IMR-90 (cell line): ENCODE measurements at regions not wholly inside any gene's neighbourhood (a gene's known extent, or its start where the extent isn't known, plus 50 kb on each side); places are given as distances from the start of the nearest gene placed in this dataset.

ENCODE experiments used
- ATAC-seq: fragments of 200-7000 bp; cut with Tn5 transposase; 2 replicates; pipeline ENCODE4 v1.9.1; 2020; ENCODE audit warnings: low read depth, mild to moderate bottlenecking, moderate library complexity
- BruUV-seq: library from RNA; stranded (reverse); fragments of 400-500 nt; replicated peaks from 2 replicates; lab custom pipeline; 2021; lab: Mats Ljungman, UMichigan
- CTCF ChIA-PET: fragments of 300-600 bp; formaldehyde crosslinking; extraction: SDS; loops from one replicate; lab custom pipeline; 2021; ENCODE audit warnings: antibody characterized with exemption; lab: Yijun Ruan, JAX
- POLR2A ChIA-PET: fragments of 300-600 bp; sonication (Branson Sonifier 250); formaldehyde crosslinking; loops from one replicate; lab custom pipeline; 2022; ENCODE audit warnings: antibody characterized with exemption; ENCODE audit not compliant: unreplicated experiment; lab: Charles Lee
- DNase-seq: peaks from one replicate; pipeline ENCODE4 v3.0.0; 2013
- H2AFZ ChIP-seq: replicated peaks from 2 replicates; pipeline ENCODE3; 2013; ENCODE audit warnings: low read length, mild to moderate bottlenecking; ENCODE audit not compliant: poor library complexity
- H2AK5ac ChIP-seq: 2 replicates; pipeline ENCODE4 v1.6.1; 2013; ENCODE audit warnings: low read depth, low read length, inconsistent platforms
- H2AK9ac ChIP-seq: replicated peaks from 2 replicates; pipeline ENCODE3; 2013; ENCODE audit warnings: mild to moderate bottlenecking, low read depth, low read length, moderate library complexity; ENCODE audit not compliant: poor library complexity
- H2BK120ac ChIP-seq: 2 replicates; pipeline ENCODE4 v1.6.1; 2013; ENCODE audit warnings: low read depth, low read length, inconsistent platforms
- H2BK15ac ChIP-seq: 3 replicates; pipeline ENCODE4 v1.6.1; 2013; ENCODE audit warnings: low read depth, low read length, inconsistent platforms
- H2BK20ac ChIP-seq: 2 replicates; pipeline ENCODE4 v1.6.1; 2013; ENCODE audit warnings: low read depth, mild to moderate bottlenecking, inconsistent platforms, low read length, moderate library complexity
- H2BK5ac ChIP-seq: 2 replicates; pipeline ENCODE4 v1.6.1; 2013; ENCODE audit warnings: mild to moderate bottlenecking, low read depth, low read length, inconsistent platforms; ENCODE audit not compliant: poor library complexity, severe bottlenecking
- H3K14ac ChIP-seq: replicated peaks from 2 replicates; pipeline ENCODE4 v1.6.1; 2013; ENCODE audit warnings: low read depth, low read length, inconsistent platforms
- H3K18ac ChIP-seq: 2 replicates; pipeline ENCODE4 v1.6.1; 2013; ENCODE audit warnings: low read depth, low read length, control low read depth
- H3K23ac ChIP-seq: 2 replicates; pipeline ENCODE4 v1.6.1; 2013; ENCODE audit warnings: low read depth, low read length, inconsistent platforms
- H3K27ac ChIP-seq: 2 replicates; pipeline ENCODE4 v1.5.1; 2013; ENCODE audit warnings: mild to moderate bottlenecking, control low read depth, low read length; ENCODE audit not compliant: insufficient read depth
- H3K27me3 ChIP-seq: 2 replicates; pipeline ENCODE4 v1.6.1; 2013; ENCODE audit warnings: low read length; ENCODE audit not compliant: control insufficient read depth, insufficient read depth
- H3K36me3 ChIP-seq: 2 replicates; pipeline ENCODE4 v1.6.1; 2013; ENCODE audit warnings: low read length, mixed read lengths; ENCODE audit not compliant: control insufficient read depth, insufficient read depth
- H3K4ac ChIP-seq: 2 replicates; pipeline ENCODE4 v1.6.1; 2013; ENCODE audit warnings: low read depth, low read length, inconsistent platforms
- H3K4me1 ChIP-seq: 2 replicates; pipeline ENCODE4 v1.6.1; 2013; ENCODE audit warnings: low read length, mixed read lengths; ENCODE audit not compliant: control insufficient read depth, insufficient read depth
- H3K4me2 ChIP-seq: 2 replicates; pipeline ENCODE4 v1.6.1; 2013; ENCODE audit warnings: low read depth, mild to moderate bottlenecking, control low read depth, low read length, moderate library complexity
- H3K4me3 ChIP-seq: 2 replicates; pipeline ENCODE4 v1.5.1; 2013; ENCODE audit warnings: low read depth, mild to moderate bottlenecking, control low read depth, low read length, moderate library complexity; ENCODE audit not compliant: insufficient read depth
- H3K56ac ChIP-seq: 2 replicates; pipeline ENCODE4 v1.6.1; 2013; ENCODE audit warnings: low read length, inconsistent platforms; ENCODE audit not compliant: insufficient read depth; ENCODE audit errors: extremely low read depth
- H3K79me1 ChIP-seq, 2 experiments: 2 replicates each; pipeline ENCODE4 v1.6.1; 2013; ENCODE audit warnings: low read length in 2 of 2, inconsistent platforms in 1 of 2, low read depth in 1 of 2
- H3K9ac ChIP-seq: 2 replicates; pipeline ENCODE4 v1.6.1; 2013; ENCODE audit warnings: low read depth, low read length, control low read depth
- H3K9me1 ChIP-seq: 2 replicates; pipeline ENCODE4 v1.6.1; 2013; ENCODE audit warnings: low read length, inconsistent platforms; ENCODE audit not compliant: insufficient read depth
- H3K9me3 ChIP-seq: 2 replicates; pipeline ENCODE4 v1.6.1; 2013; ENCODE audit warnings: low read length; ENCODE audit not compliant: control insufficient read depth, insufficient read depth
- H4K20me1 ChIP-seq: 2 replicates; pipeline ENCODE4 v1.6.1; 2013; ENCODE audit warnings: low read length, inconsistent platforms; ENCODE audit not compliant: insufficient read depth
- H4K5ac ChIP-seq: 2 replicates; pipeline ENCODE4 v1.6.1; 2013; ENCODE audit warnings: mild to moderate bottlenecking, low read depth, low read length, control low read depth
- H4K8ac ChIP-seq, 2 experiments: 2 replicates each; pipeline ENCODE4 v1.6.1; 2013; ENCODE audit warnings: low read depth in 2 of 2, low read length in 2 of 2, control low read depth in 1 of 2, inconsistent platforms in 1 of 2
- H4K91ac ChIP-seq: 2 replicates; pipeline ENCODE4 v1.6.1; 2013; ENCODE audit warnings: low read depth, low read length, inconsistent platforms; ENCODE audit not compliant: insufficient read depth
- FOS ChIP-seq: fragments of 150-350 bp; IDR thresholded peaks from 2 replicates; pipeline ENCODE4 v1.6.1; 2016; ENCODE audit warnings: low read depth, low read length
- WGBS, 2 experiments: methylation state at CpG; one replicate each; pipeline versions ENCODE4 v1.1.5 to v1.1.7; 2013; ENCODE audit warnings: missing lambda C conversion rate in 2 of 2; ENCODE audit not compliant: insufficient read length in 1 of 2; ENCODE audit errors: extremely low coverage in 2 of 2; 5-methylcytosine and 5-hydroxymethylcytosine counted together
- dilution Hi-C: fragments of 300-500 bp; cut with HindIII; formaldehyde crosslinking; loops from one replicate; pipeline ENCODE4 v1.14.3; 2018; ENCODE audit warnings: low sequenced_read_pairs; ENCODE audit not compliant: unreplicated experiment
- in situ Hi-C: fragments of 300-500 bp; cut with MboI; formaldehyde crosslinking; loops from 3 replicates; pipeline ENCODE4 v1.14.3; 2019; ENCODE audit warnings: low sequenced_read_pairs, inconsistent platforms, mixed read lengths
- intact Hi-C: fragments of 100-400 bp; cut with micrococcal nuclease; formaldehyde crosslinking; loops from 2 replicates; pipeline ENCODE4 v1.10.0; 2022

DNA sequence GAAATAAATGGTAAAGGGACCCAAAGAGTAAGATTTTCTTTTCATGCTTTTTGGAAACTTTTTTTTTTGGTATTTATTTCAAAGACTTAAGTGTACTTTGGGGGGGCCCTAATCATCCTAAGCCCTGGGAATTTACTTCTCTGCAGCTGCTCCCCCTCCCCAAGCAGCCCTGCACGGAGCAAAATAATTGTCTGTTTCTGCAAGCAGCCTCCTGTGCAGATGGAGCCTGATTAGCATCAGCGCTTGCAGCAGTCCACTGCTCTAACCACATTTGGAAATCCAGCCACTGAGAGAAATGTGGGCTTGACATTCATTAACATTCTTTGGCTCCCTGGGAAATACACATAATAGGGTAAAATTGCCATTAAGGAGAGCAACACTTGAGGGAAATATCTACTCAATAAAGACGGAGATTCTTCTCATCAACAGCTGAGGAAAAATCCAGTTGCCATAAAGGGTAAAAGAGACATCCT is 309.2 kb upstream of the MAP3K7 start:
- Histone ChIP-seq H3K14ac (no peak overlapping the region), H2BK15ac (no peak overlapping the region), H3K4me1 (no peaks in the 10 kb centered on the region), H2AFZ (no peak overlapping the region), H2BK20ac (no peak overlapping the region), H3K36me3 (no peaks in the 10 kb centered on the region), H3K9me3 (no peaks in the 10 kb centered on the region), H3K4me2 (no peak overlapping the region), H2BK120ac (no peak overlapping the region), H3K27ac (no peak overlapping the region), H3K9me1 (no peaks in the 10 kb centered on the region), H3K18ac (no peak overlapping the region), H4K91ac (no peak overlapping the region), H3K4me3 (no peak overlapping the region), H2BK5ac (no peak overlapping the region), H3K9ac (no peak overlapping the region), H3K56ac (no peak overlapping the region), H4K20me1 (no peaks in the 10 kb centered on the region), H2AK5ac (no peak overlapping the region), H3K23ac (no peak overlapping the region), H3K27me3 (no peaks in the 10 kb centered on the region), H3K4ac (no peak overlapping the region), H3K79me1 (no peaks in the 10 kb centered on the region), H4K8ac (no peak overlapping the region), H2AK9ac (no peak overlapping the region), H4K5ac (no peak overlapping the region)
- no CpG with 5 or more reads among the region's 3 CpGs for WGBS, 2 experiments
- in situ Hi-C loops = no loop called here
- no peak for TF ChIP-seq FOS
- ATAC-seq = no peak
- ChIA-PET POLR2A (no interaction called here), CTCF (interaction anchor here (0.7 kb wide), 1 partner anchor 13 kb away, joined by 3 read pairs; no protein-coding TSS in a partner anchor)
- dilution Hi-C loops = no loop called here
- BruUV-seq = no TSS peak
- intact Hi-C loops = no loop called here
- no peak for DNase-seq
